ENCODE measurements at regions not wholly inside any gene's neighbourhood (a gene's known extent, or its start where the extent isn't known, plus 50 kb on each side); places are given as distances from the start of the nearest gene placed in this dataset.

GRCh38 chr1:13911697-13912619, 212.0 kb downstream of the PRDM2 start:
- no peak for DNase-seq (ENCODE audit: extremely low read depth, insufficient read length)
- H3K27me3 ChIP-seq (replicated peaks; ENCODE audit: control insufficient read depth, insufficient read depth, low read length), result no peaks in the 10 kb centered on the region
- H3K36me3 ChIP-seq (ENCODE audit: control insufficient read depth, insufficient read depth, low read length), result no peaks in the 10 kb centered on the region
- TF ChIP-seq, protein P1, sequence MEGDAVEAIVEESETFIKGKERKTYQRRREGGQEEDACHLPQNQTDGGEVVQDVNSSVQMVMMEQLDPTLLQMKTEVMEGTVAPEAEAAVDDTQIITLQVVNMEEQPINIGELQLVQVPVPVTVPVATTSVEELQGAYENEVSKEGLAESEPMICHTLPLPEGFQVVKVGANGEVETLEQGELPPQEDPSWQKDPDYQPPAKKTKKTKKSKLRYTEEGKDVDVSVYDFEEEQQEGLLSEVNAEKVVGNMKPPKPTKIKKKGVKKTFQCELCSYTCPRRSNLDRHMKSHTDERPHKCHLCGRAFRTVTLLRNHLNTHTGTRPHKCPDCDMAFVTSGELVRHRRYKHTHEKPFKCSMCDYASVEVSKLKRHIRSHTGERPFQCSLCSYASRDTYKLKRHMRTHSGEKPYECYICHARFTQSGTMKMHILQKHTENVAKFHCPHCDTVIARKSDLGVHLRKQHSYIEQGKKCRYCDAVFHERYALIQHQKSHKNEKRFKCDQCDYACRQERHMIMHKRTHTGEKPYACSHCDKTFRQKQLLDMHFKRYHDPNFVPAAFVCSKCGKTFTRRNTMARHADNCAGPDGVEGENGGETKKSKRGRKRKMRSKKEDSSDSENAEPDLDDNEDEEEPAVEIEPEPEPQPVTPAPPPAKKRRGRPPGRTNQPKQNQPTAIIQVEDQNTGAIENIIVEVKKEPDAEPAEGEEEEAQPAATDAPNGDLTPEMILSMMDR (IDR thresholded peaks at IDR 0.05; ENCODE audit: insufficient read depth, low read length, poor library complexity, severe bottlenecking), result no peak
- no peak overlapping the region for H3K4me3 ChIP-seq (replicated peaks; ENCODE audit: low read depth, low read length)

DNA sequence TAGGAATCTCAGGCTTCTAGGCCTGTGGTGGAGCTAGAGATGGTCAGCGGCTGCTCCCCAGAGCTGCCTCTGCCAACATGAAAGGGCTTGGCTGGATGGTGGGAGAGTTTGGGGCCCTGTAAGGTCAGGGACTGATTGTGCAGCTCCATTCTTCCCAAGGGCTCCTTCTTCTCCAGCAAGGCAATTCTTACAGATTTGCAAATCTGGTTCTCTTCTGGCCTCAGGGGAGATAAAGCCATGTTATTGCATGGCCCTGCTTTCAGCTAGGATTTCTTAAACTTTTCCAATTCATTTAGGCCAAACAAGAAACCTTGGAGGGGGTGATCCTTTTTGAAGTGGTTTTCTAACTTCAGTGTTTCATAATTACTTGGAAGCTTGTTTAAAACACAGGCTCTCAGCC, 213.4 kb downstream of the PRDM2 start:
- no peaks in the 10 kb centered on the region for H3K27me3 ChIP-seq (replicated peaks; ENCODE audit: control insufficient read depth, insufficient read depth, low read length)
- TF ChIP-seq, protein P1 (IDR thresholded peaks at IDR 0.05; ENCODE audit: insufficient read depth, low read length, poor library complexity, severe bottlenecking), result no peak
- no peaks in the 10 kb centered on the region for H3K36me3 ChIP-seq (ENCODE audit: control insufficient read depth, insufficient read depth, low read length)
- H3K4me3 ChIP-seq (replicated peaks; ENCODE audit: low read depth, low read length), result no peak overlapping the region
- no peak for DNase-seq (ENCODE audit: extremely low read depth, insufficient read length)

DNA sequence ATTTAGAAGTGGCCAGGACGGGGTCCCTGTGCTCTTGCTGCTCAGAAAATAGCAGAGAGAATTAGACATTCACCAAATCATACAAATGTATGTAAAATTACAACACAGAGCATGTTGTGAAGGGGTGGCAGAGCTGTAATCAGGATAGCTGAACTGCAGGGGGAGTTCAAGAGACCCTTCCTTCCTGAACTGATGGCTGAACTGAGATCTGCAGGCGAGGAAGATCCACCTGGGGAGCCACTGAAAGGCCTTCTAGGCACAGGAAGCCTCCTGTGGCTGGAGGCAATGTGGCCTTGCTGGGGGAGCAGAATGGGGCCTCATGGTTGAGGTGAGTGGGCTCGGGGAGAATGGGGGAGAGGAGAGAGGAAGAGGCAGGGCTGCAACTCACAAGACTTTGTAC, 216.5 kb downstream of the PRDM2 start:
- no peak for DNase-seq (ENCODE audit: extremely low read depth, insufficient read length)
- H3K27me3 ChIP-seq (replicated peaks; ENCODE audit: control insufficient read depth, insufficient read depth, low read length), result no peaks in the 10 kb centered on the region
- TF ChIP-seq, protein P1 (IDR thresholded peaks at IDR 0.05; ENCODE audit: insufficient read depth, low read length, poor library complexity, severe bottlenecking), result no peak

GRCh38 chr1:13917607-13918006, 217.6 kb downstream of the PRDM2 start:
- no peaks in the 10 kb centered on the region for H3K36me3 ChIP-seq (ENCODE audit: control insufficient read depth, insufficient read depth, low read length)
- no peak overlapping the region for H3K4me3 ChIP-seq (replicated peaks; ENCODE audit: low read depth, low read length)
- TF ChIP-seq, protein P1 (IDR thresholded peaks at IDR 0.05; ENCODE audit: insufficient read depth, low read length, poor library complexity, severe bottlenecking), result no peak
- no peak for DNase-seq (ENCODE audit: extremely low read depth, insufficient read length)
- no peaks in the 10 kb centered on the region for H3K27me3 ChIP-seq (replicated peaks; ENCODE audit: control insufficient read depth, insufficient read depth, low read length)

More for the DNA sequence above, 216.5 kb downstream of the PRDM2 start:
- H3K4me3 ChIP-seq (replicated peaks; ENCODE audit: low read depth, low read length), result no peak overlapping the region
- no peaks in the 10 kb centered on the region for H3K36me3 ChIP-seq (ENCODE audit: control insufficient read depth, insufficient read depth, low read length)

DNA sequence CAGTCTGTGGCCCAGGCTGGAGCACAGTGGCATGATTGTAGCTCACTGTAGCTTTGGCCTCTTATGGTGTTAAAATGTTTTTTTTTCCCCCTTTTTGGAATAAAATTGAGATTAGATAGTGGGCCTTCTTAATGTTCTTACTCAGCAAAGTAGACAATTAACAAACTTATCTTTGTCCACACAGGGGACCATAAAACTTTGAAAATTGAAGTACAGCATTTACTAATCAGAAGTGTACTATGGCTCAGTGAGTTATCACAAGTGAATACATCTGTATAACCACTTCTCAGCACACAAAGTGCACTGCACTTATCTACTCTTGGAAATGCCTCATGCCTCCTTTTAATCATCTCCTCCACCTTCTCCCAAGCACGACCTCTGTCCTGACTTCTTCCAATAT, 218.9 kb downstream of the PRDM2 start:
- Histone ChIP-seq H3K36me3 (ENCODE audit: control insufficient read depth, insufficient read depth, low read length) (no peaks in the 10 kb centered on the region), H3K4me3 (replicated peaks; ENCODE audit: low read depth, low read length) (no peak overlapping the region), H3K27me3 (replicated peaks; ENCODE audit: control insufficient read depth, insufficient read depth, low read length) (no peaks in the 10 kb centered on the region)
- no peak for DNase-seq (ENCODE audit: extremely low read depth, insufficient read length)
- TF ChIP-seq, protein P1 (IDR thresholded peaks at IDR 0.05; ENCODE audit: insufficient read depth, low read length, poor library complexity, severe bottlenecking), result no peak
